T-helper 1 cell treated with Interleukin-12 subunit alpha and Interleukin-12 subunit beta and Interleukin-4 antibody, amounts not matched to agents 30 ng/mL and 1 ng/mL, for 36 hours (primary cell): ENCODE measurements at regions not wholly inside any gene's neighbourhood (a gene's known extent, or its start where the extent isn't known, plus 50 kb on each side); places are given as distances from the start of the nearest gene placed in this dataset.
"Not testable (repeated sequence)": the region's sequence is repeated elsewhere in the genome, so short reads cannot be mapped to it uniquely, and the experiment has no call there.

Experiments
- intact Hi-C: fragments of 100-400 bp; cut with micrococcal nuclease; formaldehyde crosslinking; loops from one replicate; pipeline ENCODE4 v1.15.1; 2024

- intact Hi-C loops: no loop called here
Measured at GRCh38 chr17:11182430-11182829, 58.6 kb upstream of the SHISA6 start.

GRCh38 chr17:11178581-11178980 is 62.4 kb upstream of the SHISA6 start:
- intact Hi-C loops: no loop called here

GRCh38 chr17:11177340-11177739 is 63.7 kb upstream of the SHISA6 start:
- intact Hi-C loops: no loop called here

GRCh38 chr17:11176549-11176948 is 64.5 kb upstream of the SHISA6 start:
- intact Hi-C loops: no loop called here

- intact Hi-C loops: no loop called here
Measured at GRCh38 chr17:11170881-11171280, 70.1 kb upstream of the SHISA6 start.

- intact Hi-C loops: no loop called here
Measured at GRCh38 chr17:11151818-11152425, 89.1 kb upstream of the SHISA6 start.

GRCh38 chr17:11150906-11151511 is 90.0 kb upstream of the SHISA6 start:
- intact Hi-C loops: not testable (repeated sequence)

- intact Hi-C loops: loop anchor here (5.0 kb wide), 1 partner anchor 497 kb away; no protein-coding TSS in a partner anchor
Measured at GRCh38 chr17:11144358-11145233, 96.4 kb upstream of the SHISA6 start.

GRCh38 chr17:11142231-11142630 is 98.8 kb upstream of the SHISA6 start:
- intact Hi-C loops: loop anchor here (5.0 kb wide), 1 partner anchor 495 kb away; no protein-coding TSS in a partner anchor

GRCh38 chr17:11140501-11140900 is 100.5 kb upstream of the SHISA6 start:
- intact Hi-C loops: loop anchor here (5.0 kb wide), 1 partner anchor 493 kb away; no protein-coding TSS in a partner anchor

GRCh38 chr17:11140043-11140442 is 101.0 kb upstream of the SHISA6 start:
- intact Hi-C loops: loop anchor here (5.0 kb wide), 1 partner anchor 493 kb away; no protein-coding TSS in a partner anchor

GRCh38 chr17:11138023-11138422 is 103.0 kb upstream of the SHISA6 start:
- intact Hi-C loops: no loop called here

GRCh38 chr17:11135819-11136218 is 105.2 kb upstream of the SHISA6 start:
- intact Hi-C loops: no loop called here

- intact Hi-C loops: no loop called here
Measured at GRCh38 chr17:11130367-11130766, 110.6 kb upstream of the SHISA6 start.

- intact Hi-C loops: no loop called here
Measured at GRCh38 chr17:11122908-11123307, 118.1 kb upstream of the SHISA6 start.

- intact Hi-C loops: no loop called here
Measured at GRCh38 chr17:11121341-11121985, 119.5 kb upstream of the SHISA6 start.

- intact Hi-C loops: no loop called here
Measured at GRCh38 chr17:11109106-11109505, 131.9 kb upstream of the SHISA6 start.

GRCh38 chr17:11105141-11105540 is 135.9 kb upstream of the SHISA6 start:
- intact Hi-C loops: no loop called here

GRCh38 chr17:11097121-11097520 is 143.9 kb upstream of the SHISA6 start:
- intact Hi-C loops: no loop called here

GRCh38 chr17:11094331-11094730 is 146.7 kb upstream of the SHISA6 start:
- intact Hi-C loops: no loop called here

- intact Hi-C loops: no loop called here
Measured at GRCh38 chr17:11086646-11087340, 154.2 kb upstream of the SHISA6 start.
